Fibroblast of skin of right biceps (primary cell): ENCODE measurements at regions not wholly inside any gene's neighbourhood (a gene's known extent, or its start where the extent isn't known, plus 50 kb on each side); places are given as distances from the start of the nearest gene placed in this dataset.
A peak's percentile ranks its signal among the peaks of the same experiment; 100 is the strongest.

Experiments used
- DNase-seq: peaks from one replicate; pipeline ENCODE4 v3.0.0-alpha.2; 2013

GRCh38 chr4:60221866-60222265, 978.3 kb upstream of the ADGRL3 start:
- no peak for DNase-seq

GRCh38 chr4:60223208-60223923, 976.8 kb upstream of the ADGRL3 start:
- peak; percentile 63 for DNase-seq

- no peak for DNase-seq
These were observed 958.3 kb upstream of the ADGRL3 start for GRCh38 chr4:60241866-60242265.

GRCh38 chr4:60249784-60250183, 950.3 kb upstream of the ADGRL3 start:
- DNase-seq: no peak

GRCh38 chr4:60250657-60251056, 949.5 kb upstream of the ADGRL3 start:
- no peak for DNase-seq

GRCh38 chr4:60259781-60260180, 940.3 kb upstream of the ADGRL3 start:
- no peak for DNase-seq

GRCh38 chr4:60266505-60266904, 933.6 kb upstream of the ADGRL3 start:
- DNase-seq: no peak

GRCh38 chr4:60296386-60296785, 903.7 kb upstream of the ADGRL3 start:
- peak; percentile 45 for DNase-seq

GRCh38 chr4:60313611-60314178, 886.4 kb upstream of the ADGRL3 start:
- DNase-seq: peak; percentile 78

GRCh38 chr4:60314416-60314815, 885.7 kb upstream of the ADGRL3 start:
- peak; percentile 12 for DNase-seq

GRCh38 chr4:60315586-60315985, 884.5 kb upstream of the ADGRL3 start:
- DNase-seq: no peak

GRCh38 chr4:60326735-60327134, 873.4 kb upstream of the ADGRL3 start:
- no peak for DNase-seq

- no peak for DNase-seq
These were observed 872.5 kb upstream of the ADGRL3 start for GRCh38 chr4:60327651-60328050.

GRCh38 chr4:60344908-60345307, 855.2 kb upstream of the ADGRL3 start:
- no peak for DNase-seq

- DNase-seq: no peak
These were observed 854.7 kb upstream of the ADGRL3 start for GRCh38 chr4:60345392-60345791.

GRCh38 chr4:60359746-60360367, 840.3 kb upstream of the ADGRL3 start:
- DNase-seq: no peak

- DNase-seq: no peak
These were observed 835.0 kb upstream of the ADGRL3 start for GRCh38 chr4:60365176-60365575.

GRCh38 chr4:60366661-60367060, 833.5 kb upstream of the ADGRL3 start:
- DNase-seq: no peak

- no peak for DNase-seq
These were observed 831.1 kb upstream of the ADGRL3 start for GRCh38 chr4:60368986-60369385.

GRCh38 chr4:60378010-60378409, 822.1 kb upstream of the ADGRL3 start:
- no peak for DNase-seq

GRCh38 chr4:60384516-60384915, 815.6 kb upstream of the ADGRL3 start:
- no peak for DNase-seq

- no peak for DNase-seq
These were observed 810.5 kb upstream of the ADGRL3 start for GRCh38 chr4:60389633-60390032.

GRCh38 chr4:60396341-60397049, 803.6 kb upstream of the ADGRL3 start:
- DNase-seq: peak; percentile 8

GRCh38 chr4:60400593-60400992, 799.5 kb upstream of the ADGRL3 start:
- no peak for DNase-seq
